AG09319 (cell line): ENCODE measurements at regions not wholly inside any gene's neighbourhood (a gene's known extent, or its start where the extent isn't known, plus 50 kb on each side); places are given as distances from the start of the nearest gene placed in this dataset.

Source experiments
- DNase-seq: peaks from one replicate; pipeline ENCODE4 v3.0.0-alpha.2; 2010; ENCODE audit warnings: low read depth; ENCODE audit errors: extremely low read depth
- CTCF ChIP-seq: IDR thresholded peaks from 2 replicates; pipeline ENCODE4 v1.5.1; 2011; ENCODE audit warnings: low read depth, mild to moderate bottlenecking, inconsistent platforms, low read length, moderate library complexity

DNA sequence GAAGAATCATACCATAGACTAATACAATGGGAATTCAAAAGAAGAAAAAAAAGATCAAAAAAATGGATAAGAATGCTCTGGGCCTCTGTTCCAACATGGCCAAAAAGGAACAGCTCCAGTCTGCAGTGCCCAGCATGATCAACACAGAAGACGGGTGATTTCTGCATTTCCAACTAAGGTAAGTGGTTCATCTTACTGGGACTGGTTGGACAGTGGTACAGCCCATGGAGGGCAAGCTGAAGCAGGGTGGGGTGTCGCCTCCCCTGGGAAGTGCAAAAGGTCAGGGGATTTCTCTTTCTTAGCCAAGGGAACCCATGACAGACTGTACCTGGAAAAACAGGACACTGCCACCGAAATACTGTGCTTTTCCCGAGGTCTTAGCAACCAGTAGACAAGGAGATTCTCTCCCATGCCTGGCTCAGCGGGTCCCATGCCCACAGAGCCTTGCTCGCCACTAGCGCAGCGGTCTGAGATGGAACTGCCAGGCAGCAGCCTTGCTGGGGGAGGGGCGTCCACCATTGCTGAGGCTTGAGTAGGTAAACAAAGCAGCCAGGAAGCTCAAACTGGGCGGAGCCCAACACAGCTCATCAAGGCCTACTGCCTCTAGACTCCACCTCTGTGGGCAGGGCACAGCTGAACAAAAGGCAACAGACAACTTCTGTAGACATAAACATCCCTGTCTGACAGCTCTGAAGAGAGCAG, 428.4 kb downstream of the MN1 start:
- no peak for DNase-seq
- no peak for TF ChIP-seq CTCF

DNA sequence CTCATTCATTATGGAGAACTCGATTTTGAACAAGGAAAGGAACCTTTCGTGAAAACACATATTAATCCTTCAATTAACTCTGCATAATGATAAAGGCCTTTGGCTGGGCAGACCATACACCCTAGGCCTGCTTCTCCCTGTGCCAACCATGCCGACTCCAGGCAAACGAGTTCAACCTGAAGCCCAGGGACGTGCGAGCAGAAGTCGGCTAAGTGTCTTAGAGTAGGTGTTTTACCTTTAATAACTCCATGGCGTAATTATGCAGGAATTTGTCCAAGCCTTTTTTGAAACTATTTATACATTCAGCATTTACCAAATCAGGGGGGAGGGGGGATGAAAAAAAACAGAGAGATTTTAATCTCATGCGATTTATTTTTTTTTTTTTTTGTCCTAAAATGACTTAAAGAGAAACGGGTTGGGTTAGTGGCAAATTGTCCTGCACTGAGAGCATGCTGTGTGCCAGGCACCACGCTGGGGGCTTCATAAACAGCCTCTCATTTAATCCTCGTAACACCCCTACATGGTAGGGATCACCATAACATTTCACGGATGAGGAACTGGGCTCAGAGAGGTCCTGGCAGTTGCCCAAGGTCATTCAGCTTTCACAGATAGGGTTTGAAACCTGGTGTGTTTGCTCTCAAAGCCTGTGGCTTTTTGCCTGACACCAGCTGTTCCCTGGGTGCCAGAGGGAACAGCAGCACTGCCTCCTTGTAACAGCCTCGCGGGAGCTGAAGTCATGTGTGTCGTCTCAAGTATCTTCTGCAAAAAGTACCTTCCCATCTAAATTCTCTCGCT, 423.9 kb downstream of the MN1 start:
- TF ChIP-seq CTCF, result no peak
- no peak for DNase-seq

DNA sequence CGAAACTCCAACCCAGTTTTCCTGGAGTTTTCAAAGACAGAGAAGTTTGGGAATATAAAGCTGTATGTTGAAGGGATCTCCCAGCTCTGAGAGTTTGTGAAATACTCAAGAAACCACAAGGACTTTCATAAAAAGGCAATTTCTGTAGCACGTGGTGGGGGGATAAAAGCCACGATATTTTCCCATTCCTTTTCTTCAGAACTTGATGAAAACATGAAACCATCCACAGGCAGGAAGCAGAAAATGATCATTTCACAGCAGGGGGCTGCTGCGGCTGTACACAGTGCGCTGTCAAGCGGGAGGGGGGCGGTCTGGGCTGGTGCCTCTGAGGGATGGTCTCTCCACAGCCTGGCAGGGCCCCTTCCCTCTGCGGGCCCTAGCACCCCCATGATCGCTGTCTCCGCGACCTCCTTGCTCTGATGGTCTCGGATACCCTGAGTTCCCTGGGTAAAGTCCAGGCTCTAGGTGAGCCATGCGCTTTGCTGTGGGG, 423.2 kb downstream of the MN1 start:
- no peak for TF ChIP-seq CTCF
- DNase-seq, result no peak

DNA sequence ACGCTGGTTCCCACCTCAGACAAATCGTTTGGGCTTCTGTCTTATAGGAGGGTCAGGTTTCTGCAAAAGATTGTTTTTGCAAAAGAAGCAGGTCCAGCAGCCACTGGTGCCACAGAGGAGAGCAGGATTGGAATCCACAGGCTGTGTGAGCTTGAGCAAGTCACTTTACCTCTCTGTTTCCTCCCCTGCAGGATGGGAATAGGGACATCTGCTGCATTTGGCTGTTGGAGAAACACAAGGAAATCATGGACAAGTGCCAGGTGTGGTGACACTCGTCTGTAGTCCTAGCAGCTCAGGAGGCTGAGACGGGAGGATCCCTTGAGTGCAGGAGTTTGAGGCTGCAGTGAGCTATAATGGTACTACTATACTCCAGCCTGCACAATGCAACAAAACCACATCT, 422.6 kb downstream of the MN1 start:
- TF ChIP-seq CTCF, result no peak
- no peak for DNase-seq

GRCh38 chr22:27380855-27381254, 420.7 kb downstream of the MN1 start:
- TF ChIP-seq CTCF, result no peak
- DNase-seq, result no peak

DNA sequence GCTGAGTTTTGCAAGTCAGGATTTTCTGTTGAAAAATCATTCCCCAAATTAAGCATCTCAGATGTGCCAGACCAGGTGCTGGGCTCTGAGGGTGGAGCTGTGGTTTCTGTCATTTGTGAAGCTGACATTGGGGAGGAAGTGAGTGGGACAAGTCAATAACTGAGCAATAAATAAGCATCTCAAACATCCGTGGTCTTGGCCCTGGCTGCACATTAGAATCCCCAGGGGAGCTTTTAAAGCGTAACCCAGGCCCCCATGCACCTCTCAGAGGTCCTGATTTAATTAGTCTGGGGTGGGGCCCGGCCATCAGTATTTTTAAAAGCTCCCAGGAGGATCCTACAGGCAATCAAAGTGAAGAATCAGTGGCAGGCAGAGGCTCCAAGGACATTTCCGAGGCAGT, 420.0 kb downstream of the MN1 start:
- no peak for TF ChIP-seq CTCF
- DNase-seq, result no peak
